ENCODE measurements at regions not wholly inside any gene's neighbourhood (a gene's known extent, or its start where the extent isn't known, plus 50 kb on each side); places are given as distances from the start of the nearest gene placed in this dataset.

- H3K27ac ChIP-seq, result no peak overlapping the region
- TF ChIP-seq CTCF (conservative IDR thresholded peaks at IDR 0.05), result no peak
Observed at GRCh38 chr7:86479144-86479543, 164.6 kb upstream of the GRM3 start.

- TF ChIP-seq CTCF (conservative IDR thresholded peaks at IDR 0.05), result no peak
- H3K27ac ChIP-seq, result no peak overlapping the region
Observed at GRCh38 chr7:86477343-86477935, 166.3 kb upstream of the GRM3 start.

- no peak overlapping the region for H3K27ac ChIP-seq
- no peak for TF ChIP-seq CTCF (conservative IDR thresholded peaks at IDR 0.05)
Observed at GRCh38 chr7:86470763-86471162, 172.9 kb upstream of the GRM3 start.

- no peak overlapping the region for H3K27ac ChIP-seq
- peak; percentile 78 for TF ChIP-seq CTCF (conservative IDR thresholded peaks at IDR 0.05)
Observed at GRCh38 chr7:86469680-86470295, 173.9 kb upstream of the GRM3 start.

GRCh38 chr7:86454753-86455152 is 189.0 kb upstream of the GRM3 start:
- no peak overlapping the region for H3K27ac ChIP-seq
- no peak for TF ChIP-seq CTCF (conservative IDR thresholded peaks at IDR 0.05)

GRCh38 chr7:86453454-86453853 is 190.3 kb upstream of the GRM3 start:
- H3K27ac ChIP-seq, result no peak overlapping the region
- no peak for TF ChIP-seq CTCF (conservative IDR thresholded peaks at IDR 0.05)

GRCh38 chr7:86448856-86449255 is 194.9 kb upstream of the GRM3 start:
- no peak for TF ChIP-seq CTCF (conservative IDR thresholded peaks at IDR 0.05)

More at GRCh38 chr7:86448856-86449255, 194.9 kb upstream of the GRM3 start:
- no peak overlapping the region for H3K27ac ChIP-seq
